ENCODE measurements at regions not wholly inside any gene's neighbourhood (a gene's known extent, or its start where the extent isn't known, plus 50 kb on each side); places are given as distances from the start of the nearest gene placed in this dataset.

DNA sequence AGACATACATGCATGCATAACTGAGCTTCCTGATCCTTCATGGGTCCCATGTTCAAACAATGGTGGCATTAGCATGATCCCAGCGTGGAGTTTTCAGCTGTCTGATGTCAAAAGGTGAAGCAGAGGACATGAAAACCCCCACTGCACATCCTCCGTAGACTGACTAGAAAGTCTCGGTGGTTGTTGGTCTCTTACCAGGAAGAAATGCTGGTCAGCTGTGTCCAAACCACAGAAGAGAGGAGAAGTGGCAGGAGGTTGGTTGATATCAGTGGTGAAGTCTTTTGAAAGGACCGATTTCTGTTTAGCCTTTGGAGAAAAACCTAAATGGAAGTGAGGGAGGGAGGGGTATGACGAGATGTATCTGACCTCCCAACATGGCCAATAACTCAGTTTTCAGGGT is 201.9 kb downstream of the SPATA18 start:
- Histone ChIP-seq H3K4me3 (no peak overlapping the region), H3K4me2 (no peak overlapping the region), H3K9me2 (ENCODE audit: insufficient read depth) (no peaks in the 10 kb centered on the region), H3K79me2 (ENCODE audit: low read depth) (no peaks in the 10 kb centered on the region), H4K20me1 (ENCODE audit: insufficient read depth) (no peaks in the 10 kb centered on the region), H3K27me3 (ENCODE audit: insufficient read depth, low read depth) (no peaks in the 10 kb centered on the region), H3K4me1 (replicated peaks; ENCODE audit: insufficient read depth) (no peaks in the 10 kb centered on the region), H3K36me3 (ENCODE audit: low read depth) (no peaks in the 10 kb centered on the region), H2AFZ (no peak overlapping the region), H3K9me3 (ENCODE audit: insufficient read depth, low read depth) (no peaks in the 10 kb centered on the region), H3F3A (ENCODE audit: insufficient read depth, low read depth) (no peaks in the 10 kb centered on the region), H3K27ac (no peak overlapping the region)
- ChIA-PET POLR2A (ENCODE audit: unreplicated experiment) (no interaction called here), CTCF (no interaction called here)
- TF ChIP-seq, protein P1, sequence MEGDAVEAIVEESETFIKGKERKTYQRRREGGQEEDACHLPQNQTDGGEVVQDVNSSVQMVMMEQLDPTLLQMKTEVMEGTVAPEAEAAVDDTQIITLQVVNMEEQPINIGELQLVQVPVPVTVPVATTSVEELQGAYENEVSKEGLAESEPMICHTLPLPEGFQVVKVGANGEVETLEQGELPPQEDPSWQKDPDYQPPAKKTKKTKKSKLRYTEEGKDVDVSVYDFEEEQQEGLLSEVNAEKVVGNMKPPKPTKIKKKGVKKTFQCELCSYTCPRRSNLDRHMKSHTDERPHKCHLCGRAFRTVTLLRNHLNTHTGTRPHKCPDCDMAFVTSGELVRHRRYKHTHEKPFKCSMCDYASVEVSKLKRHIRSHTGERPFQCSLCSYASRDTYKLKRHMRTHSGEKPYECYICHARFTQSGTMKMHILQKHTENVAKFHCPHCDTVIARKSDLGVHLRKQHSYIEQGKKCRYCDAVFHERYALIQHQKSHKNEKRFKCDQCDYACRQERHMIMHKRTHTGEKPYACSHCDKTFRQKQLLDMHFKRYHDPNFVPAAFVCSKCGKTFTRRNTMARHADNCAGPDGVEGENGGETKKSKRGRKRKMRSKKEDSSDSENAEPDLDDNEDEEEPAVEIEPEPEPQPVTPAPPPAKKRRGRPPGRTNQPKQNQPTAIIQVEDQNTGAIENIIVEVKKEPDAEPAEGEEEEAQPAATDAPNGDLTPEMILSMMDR (conservative IDR thresholded peaks at IDR 0.05): no peak
- TF ChIP-seq EZH2 (IDR thresholded peaks at IDR 0.05; ENCODE audit: low read depth): no peak
- intact Hi-C loops (cut with micrococcal nuclease; ENCODE audit: unreplicated experiment): no loop called here
- DNase-seq: no peak
- no TSS peak for BruUV-seq (replicated peaks)

DNA sequence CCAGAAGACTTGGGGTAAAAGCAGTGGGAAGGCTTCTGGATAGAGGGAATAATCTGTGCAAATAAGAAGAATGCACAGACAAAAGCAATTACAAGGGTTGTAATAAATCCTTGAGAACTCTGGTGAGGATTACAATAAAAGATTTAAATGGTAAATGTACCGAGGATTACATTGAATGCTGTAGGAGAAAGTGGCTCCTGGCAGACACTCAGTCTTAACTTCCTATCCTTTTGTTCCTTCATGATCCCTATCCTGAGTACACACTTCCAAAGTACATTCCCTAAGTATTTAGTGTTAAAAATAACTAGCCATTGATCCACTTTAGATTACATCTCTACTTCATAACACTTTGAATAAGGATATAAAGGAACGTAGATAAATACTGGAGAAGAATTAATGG is 205.4 kb downstream of the SPATA18 start:
- Histone ChIP-seq H3K79me2 (ENCODE audit: low read depth) (no peaks in the 10 kb centered on the region), H3K4me3 (no peak overlapping the region), H3K27ac (no peak overlapping the region), H3F3A (ENCODE audit: insufficient read depth, low read depth) (no peaks in the 10 kb centered on the region), H3K9me2 (ENCODE audit: insufficient read depth) (no peaks in the 10 kb centered on the region), H3K9me3 (ENCODE audit: insufficient read depth, low read depth) (no peaks in the 10 kb centered on the region), H3K4me2 (no peak overlapping the region), H3K27me3 (ENCODE audit: insufficient read depth, low read depth) (no peaks in the 10 kb centered on the region), H3K4me1 (replicated peaks; ENCODE audit: insufficient read depth) (no peaks in the 10 kb centered on the region), H4K20me1 (ENCODE audit: insufficient read depth) (no peaks in the 10 kb centered on the region), H2AFZ (no peak overlapping the region), H3K36me3 (ENCODE audit: low read depth) (no peaks in the 10 kb centered on the region)
- no peak for TF ChIP-seq EZH2 (IDR thresholded peaks at IDR 0.05; ENCODE audit: low read depth)
- TF ChIP-seq, protein P1 (conservative IDR thresholded peaks at IDR 0.05): no peak
- intact Hi-C loops (cut with micrococcal nuclease; ENCODE audit: unreplicated experiment): no loop called here
- BruUV-seq (replicated peaks): no TSS peak
- CTCF ChIA-PET: no interaction called here
- POLR2A ChIA-PET (ENCODE audit: unreplicated experiment): no interaction called here
- no peak for DNase-seq

DNA sequence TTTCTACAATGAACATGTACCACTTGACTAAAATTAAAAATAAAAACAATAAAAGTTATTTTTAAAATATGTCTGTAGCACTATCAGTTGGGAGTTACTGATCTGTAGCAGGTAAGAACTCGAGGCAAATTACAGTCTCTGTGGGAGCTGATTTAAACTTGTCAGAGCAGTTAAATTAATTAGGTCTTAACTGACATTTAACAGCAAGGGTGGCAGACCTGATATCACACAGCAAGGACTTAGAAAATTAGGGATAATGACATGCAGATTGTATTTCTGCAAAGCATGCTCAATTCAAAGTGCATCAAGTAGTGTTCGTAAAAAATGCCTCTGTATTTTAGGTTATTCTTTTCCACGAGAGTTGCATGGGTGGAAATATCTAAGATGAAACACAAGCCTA is 208.9 kb downstream of the SPATA18 start:
- Histone ChIP-seq H2AFZ (no peak overlapping the region), H3K4me1 (replicated peaks; ENCODE audit: insufficient read depth) (peaks cover 3% of the 10 kb centered on the region), H3K4me3 (no peak overlapping the region), H3K9me2 (ENCODE audit: insufficient read depth) (no peaks in the 10 kb centered on the region), H3K4me2 (no peak overlapping the region), H3K27ac (no peak overlapping the region), H3K27me3 (ENCODE audit: insufficient read depth, low read depth) (no peaks in the 10 kb centered on the region), H3K36me3 (ENCODE audit: low read depth) (no peaks in the 10 kb centered on the region), H3F3A (ENCODE audit: insufficient read depth, low read depth) (no peaks in the 10 kb centered on the region; the same call in 1 of the 2 replicates), H3K9me3 (ENCODE audit: insufficient read depth, low read depth) (no peaks in the 10 kb centered on the region), H3K79me2 (ENCODE audit: low read depth) (no peaks in the 10 kb centered on the region), H4K20me1 (ENCODE audit: insufficient read depth) (no peaks in the 10 kb centered on the region)
- CTCF ChIA-PET: no interaction called here
- no peak for DNase-seq
- POLR2A ChIA-PET (ENCODE audit: unreplicated experiment): no interaction called here
- intact Hi-C loops (cut with micrococcal nuclease; ENCODE audit: unreplicated experiment): no loop called here
- no TSS peak for BruUV-seq (replicated peaks)
- TF ChIP-seq, protein P1 (conservative IDR thresholded peaks at IDR 0.05): no peak
- no peak for TF ChIP-seq EZH2 (IDR thresholded peaks at IDR 0.05; ENCODE audit: low read depth)

All from PC-9 (cell line).